Thoracic aorta (tissue), 2 donors: ENCODE measurements at regions not wholly inside any gene's neighbourhood (a gene's known extent, or its start where the extent isn't known, plus 50 kb on each side); places are given as distances from the start of the nearest gene placed in this dataset.

Source experiments
- ATAC-seq: fragments of 150-250 bp; one replicate; pipeline ENCODE4 v1.8.0; 2017; ENCODE audit warnings: low read depth; ENCODE audit not compliant: insufficient number of reproducible peaks, low FRiP score
- DNase-seq: peaks from one replicate; pipeline ENCODE4 v3.0.0-alpha.2; 2020; ENCODE audit warnings: low spot score
- H3K27ac ChIP-seq, 2 donors: fragments of 200-600 bp; sonication (generic); 1 replicate in 1 of 2; 2 replicates in 1 of 2; pipeline ENCODE4 v1.5.1; 2016; ENCODE audit warnings: mild to moderate bottlenecking in 2 of 2, moderate library complexity in 2 of 2
- H3K27me3 ChIP-seq: fragments of 200-600 bp; sonication (generic); replicated peaks from 2 replicates; pipeline ENCODE4 v1.6.0; 2016; ENCODE audit warnings: mild to moderate bottlenecking; ENCODE audit not compliant: insufficient read depth
- H3K36me3 ChIP-seq: fragments of 200-600 bp; sonication (generic); one replicate; pipeline ENCODE4 v1.5.1; 2016
- H3K4me1 ChIP-seq, 2 donors: fragments of 200-600 bp; sonication (generic); 1 replicate in 1 of 2; 2 replicates in 1 of 2; pipeline versions ENCODE4 v1.5.1 to v1.6.0; 2016; ENCODE audit warnings: low read depth in 2 of 2, mild to moderate bottlenecking in 1 of 2; ENCODE audit not compliant: control insufficient read depth in 1 of 2
- H3K4me3 ChIP-seq: fragments of 200-600 bp; sonication (generic); 2 replicates; pipeline ENCODE4 v1.5.1; 2016; ENCODE audit warnings: mild to moderate bottlenecking
- H3K9me3 ChIP-seq: fragments of 200-600 bp; sonication (generic); 2 replicates; pipeline ENCODE4 v1.5.1; 2016
- TF ChIP-seq, protein P1 (sequence below): fragments of 200-600 bp; sonication (generic); IDR thresholded peaks from one replicate; pipeline ENCODE4 v1.5.1; 2019; ENCODE audit warnings: antibody characterized with exemption

DNA sequence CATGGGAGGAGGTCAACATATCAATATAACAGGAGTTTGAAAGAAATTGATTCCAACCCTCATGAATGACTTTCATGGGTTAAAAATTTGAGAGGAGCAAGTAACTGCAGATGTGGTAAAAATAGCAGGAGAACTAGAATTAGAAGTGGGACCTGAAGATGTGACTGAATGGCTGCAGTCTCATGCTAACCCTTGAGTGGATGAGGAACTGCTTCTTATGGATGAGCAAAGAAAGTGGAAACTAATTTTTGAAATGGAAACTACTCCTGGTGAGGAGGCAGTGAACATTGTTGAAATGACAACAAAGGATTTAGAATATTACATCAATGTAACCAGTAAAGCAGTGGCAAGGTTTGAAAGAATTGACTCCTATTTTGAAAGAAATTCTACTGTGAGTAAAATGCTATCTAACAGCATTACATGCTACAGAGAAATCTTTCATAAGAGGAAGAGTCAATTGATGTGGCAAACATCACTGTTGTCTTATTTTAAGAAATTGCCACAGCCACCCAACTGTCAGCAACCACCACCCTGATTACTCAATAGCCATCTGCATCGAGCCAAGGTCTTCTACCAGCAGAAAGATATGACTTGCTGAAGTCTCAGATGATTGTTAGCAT lies 1683.2 kb downstream of the MAT2B start:
- Histone ChIP-seq H3K4me3 (no peak overlapping the region), H3K9me3 (no peaks in the 10 kb centered on the region), H3K36me3 (no peaks in the 10 kb centered on the region), H3K27me3 (no peaks in the 10 kb centered on the region), H3K27ac (no peak overlapping the region), H3K4me1 (no peaks in the 10 kb centered on the region)
- TF ChIP-seq, protein P1, sequence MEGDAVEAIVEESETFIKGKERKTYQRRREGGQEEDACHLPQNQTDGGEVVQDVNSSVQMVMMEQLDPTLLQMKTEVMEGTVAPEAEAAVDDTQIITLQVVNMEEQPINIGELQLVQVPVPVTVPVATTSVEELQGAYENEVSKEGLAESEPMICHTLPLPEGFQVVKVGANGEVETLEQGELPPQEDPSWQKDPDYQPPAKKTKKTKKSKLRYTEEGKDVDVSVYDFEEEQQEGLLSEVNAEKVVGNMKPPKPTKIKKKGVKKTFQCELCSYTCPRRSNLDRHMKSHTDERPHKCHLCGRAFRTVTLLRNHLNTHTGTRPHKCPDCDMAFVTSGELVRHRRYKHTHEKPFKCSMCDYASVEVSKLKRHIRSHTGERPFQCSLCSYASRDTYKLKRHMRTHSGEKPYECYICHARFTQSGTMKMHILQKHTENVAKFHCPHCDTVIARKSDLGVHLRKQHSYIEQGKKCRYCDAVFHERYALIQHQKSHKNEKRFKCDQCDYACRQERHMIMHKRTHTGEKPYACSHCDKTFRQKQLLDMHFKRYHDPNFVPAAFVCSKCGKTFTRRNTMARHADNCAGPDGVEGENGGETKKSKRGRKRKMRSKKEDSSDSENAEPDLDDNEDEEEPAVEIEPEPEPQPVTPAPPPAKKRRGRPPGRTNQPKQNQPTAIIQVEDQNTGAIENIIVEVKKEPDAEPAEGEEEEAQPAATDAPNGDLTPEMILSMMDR, result no peak
- ATAC-seq (no peak), DNase-seq (no peak)

DNA sequence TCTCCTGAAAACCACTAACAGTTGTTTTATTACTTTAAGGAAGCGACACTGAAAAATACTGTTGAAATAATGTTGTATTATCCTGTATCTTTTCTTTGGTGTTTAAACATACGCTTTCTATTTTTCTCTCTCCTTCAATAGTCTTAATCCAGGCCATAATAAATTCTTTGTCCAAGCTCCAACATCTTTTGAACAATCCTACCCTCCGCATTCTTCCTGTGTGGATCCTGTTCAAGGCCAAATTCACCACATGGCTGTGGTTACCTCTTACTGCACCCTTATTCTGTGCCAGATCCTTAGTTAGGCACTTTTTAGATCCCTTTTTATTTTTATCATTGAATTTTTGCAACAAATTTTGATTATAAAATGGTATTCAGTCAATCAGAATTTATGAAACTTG lies 1691.5 kb downstream of the MAT2B start:
- DNase-seq (no peak), ATAC-seq (no peak)
- H3K27me3 ChIP-seq, result no peaks in the 10 kb centered on the region
- no peak overlapping the region for H3K27ac ChIP-seq
- H3K4me1 ChIP-seq, result no peaks in the 10 kb centered on the region
- TF ChIP-seq, protein P1, result no peak
- no peaks in the 10 kb centered on the region for H3K36me3 ChIP-seq
- no peak overlapping the region for H3K4me3 ChIP-seq
- no peaks in the 10 kb centered on the region for H3K9me3 ChIP-seq

DNA sequence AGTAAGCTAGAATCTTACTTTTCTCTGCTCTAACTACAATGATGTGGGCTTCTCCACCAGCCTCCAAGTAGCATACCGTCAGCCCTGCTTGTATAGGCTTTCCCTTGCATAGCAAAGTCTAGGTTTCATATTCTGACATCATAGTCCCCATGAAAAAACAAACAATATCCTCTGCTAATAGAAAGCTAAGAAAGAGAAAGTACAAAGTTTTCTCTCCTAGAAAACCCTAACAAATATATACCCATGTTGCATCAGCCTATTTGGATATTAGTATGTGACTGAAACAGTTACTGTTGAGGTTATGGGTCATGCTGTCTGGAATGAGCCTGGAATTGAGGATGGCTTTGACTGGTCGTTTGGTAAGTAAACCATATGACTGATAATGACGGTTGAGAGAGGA lies 1696.0 kb downstream of the MAT2B start:
- ATAC-seq, result no peak
- H3K9me3 ChIP-seq, result no peaks in the 10 kb centered on the region
- H3K4me1 ChIP-seq, result no peaks in the 10 kb centered on the region

DNA sequence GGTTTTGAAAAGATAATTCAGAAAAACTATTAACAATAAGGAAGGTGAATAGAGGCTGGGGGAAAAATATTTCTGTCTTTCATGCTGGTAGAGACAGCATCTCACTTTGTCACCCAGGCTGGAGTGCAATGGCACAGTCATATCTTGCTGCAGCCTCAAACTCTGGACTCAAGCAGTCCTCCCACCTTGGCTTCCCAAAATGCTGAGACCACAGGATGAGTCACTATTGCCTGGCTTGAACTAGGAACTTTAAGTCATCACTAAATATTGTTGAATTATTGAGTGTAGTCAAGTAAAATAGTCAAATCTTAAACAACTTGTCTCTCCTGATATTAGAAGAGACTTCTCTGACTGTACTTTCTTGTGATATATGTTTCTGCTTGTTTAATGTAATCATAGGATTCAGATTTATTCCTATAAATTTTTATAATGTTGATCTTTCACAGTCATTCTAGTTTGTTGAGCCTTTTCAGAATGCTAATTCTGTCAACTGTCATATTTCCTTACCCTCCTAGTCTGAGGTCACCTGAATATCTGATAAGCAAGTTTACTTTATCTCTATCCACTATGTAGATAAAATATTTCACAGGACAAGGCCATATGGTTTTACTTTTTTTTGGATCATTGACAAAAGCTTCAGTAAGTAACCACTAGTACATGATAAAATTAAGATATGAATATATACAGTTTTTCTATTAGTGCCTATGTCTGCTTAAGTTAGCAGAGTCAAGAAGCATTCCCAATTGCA lies 1696.5 kb downstream of the MAT2B start:
- TF ChIP-seq, protein P1, result no peak
- H3K4me1 ChIP-seq, result no peaks in the 10 kb centered on the region
- H3K4me3 ChIP-seq, result no peak overlapping the region
- no peak for ATAC-seq
- H3K27me3 ChIP-seq, result no peaks in the 10 kb centered on the region
- no peaks in the 10 kb centered on the region for H3K9me3 ChIP-seq
- no peaks in the 10 kb centered on the region for H3K36me3 ChIP-seq
- DNase-seq, result no peak
- no peak overlapping the region for H3K27ac ChIP-seq

More for the DNA sequence above, 1696.0 kb downstream of the MAT2B start:
- Histone ChIP-seq H3K27me3 (no peaks in the 10 kb centered on the region), H3K36me3 (no peaks in the 10 kb centered on the region), H3K4me3 (no peak overlapping the region), H3K27ac (no peak overlapping the region)
- no peak for DNase-seq
- TF ChIP-seq, protein P1, result no peak

DNA sequence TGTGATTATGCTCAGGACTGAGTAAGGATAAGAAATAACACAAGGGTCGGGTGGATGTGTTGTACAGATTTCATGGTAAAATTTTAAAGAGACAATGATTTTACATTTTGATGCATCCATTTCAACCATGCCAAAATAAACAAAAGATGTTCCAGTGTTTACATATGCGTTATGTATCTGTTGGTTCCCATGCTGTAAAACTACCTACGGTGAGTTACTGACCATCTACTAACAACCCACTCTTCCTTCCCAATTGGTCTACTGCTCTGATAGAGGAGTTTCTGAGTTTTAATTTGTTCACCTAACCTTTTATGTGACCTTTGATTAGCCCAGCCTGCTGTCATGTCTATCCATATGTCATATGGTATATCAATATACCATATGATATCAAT lies 1697.1 kb downstream of the MAT2B start:
- Histone ChIP-seq H3K9me3 (no peaks in the 10 kb centered on the region), H3K27ac (no peak overlapping the region), H3K27me3 (no peaks in the 10 kb centered on the region), H3K4me1 (no peaks in the 10 kb centered on the region), H3K4me3 (no peak overlapping the region), H3K36me3 (no peaks in the 10 kb centered on the region)
- TF ChIP-seq, protein P1, result no peak
- ATAC-seq (no peak), DNase-seq (no peak)
